ENCODE measurements at regions not wholly inside any gene's neighbourhood (a gene's known extent, or its start where the extent isn't known, plus 50 kb on each side); places are given as distances from the start of the nearest gene placed in this dataset.
"Not testable (repeated sequence)": the region's sequence is repeated elsewhere in the genome, so short reads cannot be mapped to it uniquely, and the experiment has no call there.

DNA sequence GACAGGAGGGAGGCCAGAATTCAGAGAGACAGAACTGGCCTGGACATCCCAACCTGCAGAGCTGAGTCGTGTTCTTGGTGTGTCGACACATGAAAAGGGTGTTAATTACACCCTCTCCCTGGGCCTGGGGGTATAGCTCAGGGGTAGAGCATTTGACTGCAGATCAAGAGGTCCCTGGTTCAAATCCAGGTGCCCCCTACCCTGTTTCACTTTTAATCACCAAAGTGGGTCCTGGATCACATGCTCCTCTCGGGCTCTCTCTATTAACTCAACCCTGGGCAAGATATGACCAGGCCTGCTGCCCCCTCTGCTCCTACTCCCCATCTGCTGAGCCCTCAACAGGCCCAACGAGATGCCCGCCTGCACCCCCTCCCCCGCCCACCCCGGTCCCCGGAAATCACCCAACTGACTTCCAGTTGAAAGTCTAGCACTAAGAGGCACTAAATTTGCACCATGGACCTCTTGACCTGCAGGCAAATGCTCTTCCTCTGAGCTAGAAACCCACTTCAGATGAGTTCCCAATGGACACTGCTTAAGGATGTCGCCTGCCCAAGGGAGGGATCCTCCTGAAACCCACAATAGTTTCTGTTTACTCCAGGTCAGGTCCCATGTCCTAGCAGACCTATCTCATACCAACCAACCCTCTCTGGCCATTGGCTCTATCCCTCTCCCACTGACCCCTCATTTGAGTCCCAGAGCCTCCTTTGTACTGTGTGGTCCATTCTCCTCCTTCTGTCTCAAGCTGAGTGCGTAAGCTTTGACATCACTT lies 137.6 kb downstream of the ZNF467 start:
- H3K27ac ChIP-seq (ENCODE audit: low read length) = no peak overlapping the region
- H3K27me3 ChIP-seq (ENCODE audit: control insufficient read depth in 1 of 2, insufficient read depth in 2 of 2, low read length in 2 of 2) = peaks cover 3 to 9% of the 10 kb centered on the region in 2 donors
- H3K9me3 ChIP-seq (ENCODE audit: control insufficient read depth in 2 of 2, low read length in 2 of 2) = no peaks in the 10 kb centered on the region
- no peak overlapping the region for H3K9ac ChIP-seq (ENCODE audit: low read length in 2 of 2)
- H3K36me3 ChIP-seq (ENCODE audit: control insufficient read depth in 2 of 2, insufficient read depth in 2 of 2, low read length in 2 of 2) = no peaks in the 10 kb centered on the region
- no peak overlapping the region for H3K4me3 ChIP-seq (ENCODE audit: low read length in 2 of 2)
- H3K4me1 ChIP-seq (ENCODE audit: control insufficient read depth, insufficient read depth, low read length) = no peaks in the 10 kb centered on the region

DNA sequence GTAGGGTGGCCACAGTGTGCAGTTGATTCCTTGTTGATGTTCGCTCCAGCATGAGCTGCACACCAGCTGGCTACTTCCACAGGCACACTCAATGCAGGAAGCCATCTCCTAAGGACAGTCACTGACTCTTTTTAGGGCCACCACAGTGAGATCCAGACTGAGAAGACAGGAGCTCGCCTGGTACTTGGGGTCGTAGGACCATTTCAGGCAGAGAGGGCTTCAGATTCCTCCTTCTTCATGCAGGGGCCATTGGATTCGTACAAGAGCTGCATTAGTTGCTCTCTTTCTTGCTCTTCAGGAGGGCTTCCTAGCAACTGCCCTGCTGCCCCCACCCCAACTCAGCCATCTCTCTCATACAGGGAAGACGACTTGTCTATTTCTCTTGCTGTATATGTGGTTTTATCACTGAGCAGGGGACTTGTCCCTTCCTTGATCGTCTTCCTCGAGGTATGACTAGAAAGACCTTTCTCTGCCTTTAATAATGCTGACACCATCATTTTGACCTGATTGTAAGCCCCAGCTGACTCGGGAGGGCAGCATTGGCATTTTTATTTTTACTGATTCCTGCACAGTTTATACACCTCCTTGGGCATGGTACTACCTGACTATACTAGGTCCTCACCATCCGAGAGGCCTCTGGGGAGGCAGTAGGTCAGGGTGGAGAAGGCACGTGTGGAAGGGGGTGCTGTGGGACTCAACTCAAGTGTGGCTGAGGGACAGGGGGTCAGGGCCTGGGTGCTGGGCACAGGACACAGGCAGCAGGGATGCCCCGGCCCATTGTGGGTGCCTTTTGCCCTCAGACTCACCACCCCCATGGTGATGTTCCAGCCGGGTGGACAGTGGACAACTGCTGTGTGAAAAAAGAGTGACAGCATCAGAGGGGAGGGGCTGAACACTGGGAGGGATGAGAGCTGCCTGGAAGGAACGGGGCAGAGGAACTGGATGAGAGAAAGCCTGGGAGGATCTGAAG lies 136.7 kb upstream of the ZNF746 start:
- H3K4me3 ChIP-seq (ENCODE audit: low read length in 2 of 2) = no peak overlapping the region
- H3K4me1 ChIP-seq (ENCODE audit: control insufficient read depth, insufficient read depth, low read length) = no peaks in the 10 kb centered on the region
- no peak overlapping the region for H3K9ac ChIP-seq (ENCODE audit: low read length in 2 of 2)
- H3K36me3 ChIP-seq (ENCODE audit: control insufficient read depth in 2 of 2, insufficient read depth in 2 of 2, low read length in 2 of 2) = no peaks in the 10 kb centered on the region
- no peak overlapping the region for H3K27ac ChIP-seq (ENCODE audit: low read length)
- no peaks in the 10 kb centered on the region for H3K9me3 ChIP-seq (ENCODE audit: control insufficient read depth in 2 of 2, low read length in 2 of 2)
- peaks cover 3 to 9% of the 10 kb centered on the region in 2 donors for H3K27me3 ChIP-seq (ENCODE audit: control insufficient read depth in 1 of 2, insufficient read depth in 2 of 2, low read length in 2 of 2)

DNA sequence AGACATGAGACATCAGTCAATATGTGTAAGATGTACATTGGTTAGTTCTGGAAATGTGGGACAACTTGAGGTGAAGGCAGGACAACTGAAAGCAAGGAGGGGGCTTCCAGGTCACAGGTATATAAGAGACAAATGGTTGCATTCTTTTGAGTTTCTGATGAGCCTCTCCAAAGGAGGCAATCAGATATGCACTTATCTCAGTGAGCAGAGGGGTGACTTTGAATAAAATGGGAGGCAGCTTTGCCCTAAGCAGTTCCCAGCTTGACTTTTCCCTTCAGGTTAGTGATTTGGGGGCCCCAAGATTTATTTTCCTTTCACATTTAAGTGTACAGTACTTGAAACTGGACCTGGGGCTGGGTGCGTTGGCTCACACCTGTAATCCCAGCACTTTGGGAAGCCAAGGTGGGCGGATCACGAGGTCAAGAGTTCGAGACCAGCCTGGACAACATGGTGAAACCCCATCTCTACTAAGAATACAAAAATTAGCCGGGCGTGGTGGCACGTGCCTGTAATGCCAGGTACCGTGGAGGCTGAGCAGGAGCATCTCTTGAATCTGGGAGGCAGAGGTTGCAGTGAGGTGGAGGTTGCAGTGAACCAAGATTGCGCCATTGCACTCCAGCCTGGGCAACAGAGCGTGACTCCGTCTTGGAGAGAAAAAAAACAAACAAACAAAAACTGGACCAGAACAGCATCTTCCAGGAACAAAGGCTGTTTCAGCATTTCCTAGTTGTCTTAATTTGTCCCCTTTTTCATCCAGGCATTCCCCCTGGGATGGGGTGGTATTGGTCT lies 130.9 kb upstream of the ZNF746 start:
- H3K4me1 ChIP-seq (ENCODE audit: control insufficient read depth, insufficient read depth, low read length); H3K4me3 ChIP-seq (ENCODE audit: low read length in 2 of 2); H3K27me3 ChIP-seq (ENCODE audit: control insufficient read depth in 1 of 2, insufficient read depth in 2 of 2, low read length in 2 of 2); H3K36me3 ChIP-seq (ENCODE audit: control insufficient read depth in 2 of 2, insufficient read depth in 2 of 2, low read length in 2 of 2); H3K27ac ChIP-seq (ENCODE audit: low read length); H3K9me3 ChIP-seq (ENCODE audit: control insufficient read depth in 2 of 2, low read length in 2 of 2); H3K9ac ChIP-seq (ENCODE audit: low read length in 2 of 2): not testable (repeated sequence)

DNA sequence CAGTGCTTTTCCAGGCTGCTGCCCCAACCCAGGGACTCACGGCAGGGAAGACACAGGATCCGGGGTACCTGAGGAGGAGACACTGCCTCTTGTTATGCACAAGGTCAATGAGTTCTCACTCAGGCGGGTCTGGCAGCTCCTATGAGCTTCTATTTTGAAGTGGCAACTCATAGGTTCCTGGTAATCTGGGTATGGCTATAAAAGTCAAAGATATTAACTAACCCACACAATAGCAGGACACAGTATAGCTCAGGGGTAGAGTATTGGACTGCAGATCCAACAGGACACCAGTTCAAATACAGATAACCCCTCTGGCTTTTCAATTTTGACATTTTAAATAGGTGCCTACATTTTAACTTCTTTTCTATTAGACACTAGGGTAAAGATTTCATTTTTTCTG lies 130.3 kb upstream of the ZNF746 start:
- H3K36me3 ChIP-seq (ENCODE audit: control insufficient read depth in 2 of 2, insufficient read depth in 2 of 2, low read length in 2 of 2) = no peaks in the 10 kb centered on the region
- H3K27me3 ChIP-seq (ENCODE audit: control insufficient read depth in 1 of 2, insufficient read depth in 2 of 2, low read length in 2 of 2) = peaks cover 0 to 3% of the 10 kb centered on the region in 2 donors
- no peak overlapping the region for H3K27ac ChIP-seq (ENCODE audit: low read length)
- H3K4me1 ChIP-seq (ENCODE audit: control insufficient read depth, insufficient read depth, low read length) = peaks cover 5% of the 10 kb centered on the region
- no peaks in the 10 kb centered on the region for H3K9me3 ChIP-seq (ENCODE audit: control insufficient read depth in 2 of 2, low read length in 2 of 2)
- no peak overlapping the region for H3K4me3 ChIP-seq (ENCODE audit: low read length in 2 of 2)
- no peak overlapping the region for H3K9ac ChIP-seq (ENCODE audit: low read length in 2 of 2)

DNA sequence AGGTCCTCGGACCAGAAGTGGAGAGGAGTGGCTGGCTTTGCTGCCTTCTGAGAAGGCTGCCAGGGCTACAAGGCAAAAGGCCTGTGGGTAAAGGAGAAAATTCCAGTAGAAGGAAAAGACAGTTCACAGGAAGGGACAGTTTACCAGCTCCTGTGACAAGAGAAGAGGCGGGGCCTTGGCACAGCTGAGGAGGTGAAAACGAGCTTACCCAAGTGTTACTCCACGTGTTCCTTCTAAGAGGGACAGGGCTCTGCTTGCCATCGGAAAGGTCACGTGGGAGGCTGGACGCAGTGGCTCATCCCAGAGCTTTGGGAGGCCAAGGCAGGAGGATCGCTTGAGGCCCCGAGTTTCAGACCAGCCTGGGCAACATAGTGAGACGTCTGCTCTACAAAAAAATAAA lies 129.4 kb upstream of the ZNF746 start:
- H3K9me3 ChIP-seq (ENCODE audit: control insufficient read depth in 2 of 2, low read length in 2 of 2) = no peaks in the 10 kb centered on the region
- no peak overlapping the region for H3K4me3 ChIP-seq (ENCODE audit: low read length in 2 of 2)
- peaks cover 0 to 3% of the 10 kb centered on the region in 2 donors for H3K27me3 ChIP-seq (ENCODE audit: control insufficient read depth in 1 of 2, insufficient read depth in 2 of 2, low read length in 2 of 2)
- peaks cover 14% of the 10 kb centered on the region for H3K4me1 ChIP-seq (ENCODE audit: control insufficient read depth, insufficient read depth, low read length)
- no peak overlapping the region for H3K9ac ChIP-seq (ENCODE audit: low read length in 2 of 2)
- H3K27ac ChIP-seq (ENCODE audit: low read length) = no peak overlapping the region
- no peaks in the 10 kb centered on the region for H3K36me3 ChIP-seq (ENCODE audit: control insufficient read depth in 2 of 2, insufficient read depth in 2 of 2, low read length in 2 of 2)

DNA sequence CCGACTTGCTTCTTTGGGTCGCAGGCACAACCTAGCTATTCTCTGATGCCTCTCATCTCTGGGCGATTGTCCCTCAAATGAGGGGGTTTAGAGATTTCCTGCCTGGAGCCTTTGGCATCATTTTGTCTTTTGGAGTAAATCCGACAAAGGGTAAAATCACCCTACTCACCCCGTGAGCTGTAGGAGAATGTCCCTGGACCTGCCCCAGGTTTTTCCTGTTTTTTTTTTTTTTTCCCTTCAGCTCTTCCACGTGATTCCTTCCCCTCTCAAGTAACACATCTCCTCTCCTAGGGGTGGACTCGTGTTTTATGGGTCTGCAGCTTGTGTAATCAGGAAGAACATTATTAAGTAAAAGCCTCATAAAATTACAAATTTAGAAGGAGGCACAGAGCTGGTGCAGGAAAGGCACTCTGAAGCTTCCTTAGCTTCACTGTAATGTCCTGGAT lies 128.4 kb upstream of the ZNF746 start:
- H3K27me3 ChIP-seq (ENCODE audit: control insufficient read depth in 1 of 2, insufficient read depth in 2 of 2, low read length in 2 of 2) = no peaks in the 10 kb centered on the region
- H3K9me3 ChIP-seq (ENCODE audit: control insufficient read depth in 2 of 2, low read length in 2 of 2) = no peaks in the 10 kb centered on the region
- H3K9ac ChIP-seq (ENCODE audit: low read length in 2 of 2) = no peak overlapping the region
- peaks cover under 1 to 1% of the 10 kb centered on the region in 2 donors for H3K36me3 ChIP-seq (ENCODE audit: control insufficient read depth in 2 of 2, insufficient read depth in 2 of 2, low read length in 2 of 2)
- H3K4me3 ChIP-seq (ENCODE audit: low read length in 2 of 2) = peak overlapping the region in 1 of 2 donors; percentile 86
- H3K27ac ChIP-seq (ENCODE audit: low read length) = no peak overlapping the region
- peaks cover 15% of the 10 kb centered on the region for H3K4me1 ChIP-seq (ENCODE audit: control insufficient read depth, insufficient read depth, low read length)

DNA sequence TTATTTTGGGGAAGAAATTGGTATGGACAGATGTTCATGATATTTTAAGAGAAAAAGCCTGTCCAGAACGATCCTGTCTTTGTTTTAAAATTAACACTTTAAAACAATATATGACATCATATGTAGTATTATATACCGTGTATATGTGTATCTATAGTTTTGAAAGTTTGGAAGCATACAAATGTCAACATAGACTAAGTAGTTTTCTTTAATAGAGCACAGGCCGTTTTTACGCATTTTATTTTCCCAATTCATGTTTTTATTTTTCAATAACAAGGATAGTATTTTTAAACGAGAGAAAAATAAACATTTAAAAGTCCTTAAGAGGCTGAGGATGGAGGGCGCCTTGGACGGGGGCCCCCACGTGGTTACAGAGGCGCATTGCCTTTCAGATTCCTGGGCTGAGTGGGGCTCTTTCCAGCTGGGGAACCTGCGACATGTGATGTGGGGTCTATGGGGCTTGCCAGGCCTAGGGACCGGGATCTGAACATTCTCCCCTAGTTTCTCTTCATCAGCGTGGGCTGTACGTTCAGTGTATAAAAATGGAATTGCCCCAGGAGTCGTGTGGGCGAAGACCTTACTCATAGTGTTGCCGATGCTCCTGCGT lies 127.8 kb upstream of the ZNF746 start:
- peak overlapping the region; percentile 86 for H3K27ac ChIP-seq (ENCODE audit: low read length)
- H3K27me3 ChIP-seq (ENCODE audit: control insufficient read depth in 1 of 2, insufficient read depth in 2 of 2, low read length in 2 of 2) = no peaks in the 10 kb centered on the region
- peaks cover 6% of the 10 kb centered on the region in 2 donors for H3K36me3 ChIP-seq (ENCODE audit: control insufficient read depth in 2 of 2, insufficient read depth in 2 of 2, low read length in 2 of 2)
- H3K9ac ChIP-seq (ENCODE audit: low read length in 2 of 2) = peak overlapping the region in 1 of 2 donors; percentile 85
- H3K4me1 ChIP-seq (ENCODE audit: control insufficient read depth, insufficient read depth, low read length) = peaks cover 15% of the 10 kb centered on the region
- peak overlapping the region; percentile 86 for H3K4me3 ChIP-seq (ENCODE audit: low read length in 2 of 2)
- H3K9me3 ChIP-seq (ENCODE audit: control insufficient read depth in 2 of 2, low read length in 2 of 2) = no peaks in the 10 kb centered on the region

DNA sequence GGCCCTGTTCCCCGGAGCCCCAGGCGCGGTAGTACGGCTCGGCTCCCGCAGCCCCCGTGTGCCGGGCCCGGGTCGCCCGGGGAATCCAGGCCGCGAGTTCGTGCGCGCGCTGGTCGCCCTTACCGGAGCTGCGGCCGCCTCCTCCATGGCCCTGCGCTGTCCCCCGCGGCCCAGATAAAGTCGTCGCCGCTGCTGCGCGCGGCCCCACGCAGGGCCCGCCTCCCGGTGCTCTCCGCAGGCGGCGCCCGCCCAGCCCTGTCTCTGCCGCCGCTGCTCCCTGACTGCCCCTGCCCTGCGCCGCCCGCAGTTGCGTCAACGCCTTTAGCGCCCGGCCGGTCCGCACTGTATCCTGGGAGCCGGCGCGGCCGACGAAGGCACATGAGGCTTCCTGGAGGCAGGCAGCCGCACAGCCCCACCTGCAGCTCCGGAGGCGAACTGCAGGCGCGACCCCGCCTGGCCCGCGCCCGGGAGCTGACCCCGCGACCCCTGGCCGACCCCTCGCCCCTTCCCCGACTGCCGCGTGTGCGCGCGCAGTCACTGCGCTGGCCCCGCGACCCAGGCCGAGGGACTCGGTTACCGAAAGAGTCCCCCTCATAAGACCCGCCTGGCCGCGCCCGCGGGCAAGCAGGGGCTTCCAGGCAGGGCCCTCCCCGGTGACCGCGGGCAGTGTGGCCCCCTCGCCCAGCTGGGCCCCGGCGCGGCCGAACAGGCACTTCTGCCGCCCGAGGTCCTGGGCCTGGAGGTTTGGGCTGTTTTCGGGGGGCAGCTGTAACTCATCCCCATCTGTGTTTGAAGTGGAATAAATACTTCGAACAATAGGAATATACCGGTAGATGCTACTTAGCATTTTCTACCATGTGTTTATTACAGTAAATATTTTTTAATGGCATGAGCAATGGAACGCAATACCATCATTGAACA lies 127.1 kb upstream of the ZNF746 start:
- peaks cover 15% of the 10 kb centered on the region for H3K4me1 ChIP-seq (ENCODE audit: control insufficient read depth, insufficient read depth, low read length)
- H3K36me3 ChIP-seq (ENCODE audit: control insufficient read depth in 2 of 2, insufficient read depth in 2 of 2, low read length in 2 of 2) = peaks cover 11 to 13% of the 10 kb centered on the region in 2 donors
- no peaks in the 10 kb centered on the region for H3K27me3 ChIP-seq (ENCODE audit: control insufficient read depth in 1 of 2, insufficient read depth in 2 of 2, low read length in 2 of 2)
- peak overlapping the region; percentile 86 for H3K27ac ChIP-seq (ENCODE audit: low read length)
- H3K9ac ChIP-seq (ENCODE audit: low read length in 2 of 2) = peak overlapping the region; percentile 85
- H3K4me3 ChIP-seq (ENCODE audit: low read length in 2 of 2) = peak overlapping the region; percentile 86
- no peaks in the 10 kb centered on the region for H3K9me3 ChIP-seq (ENCODE audit: control insufficient read depth in 2 of 2, low read length in 2 of 2)

DNA sequence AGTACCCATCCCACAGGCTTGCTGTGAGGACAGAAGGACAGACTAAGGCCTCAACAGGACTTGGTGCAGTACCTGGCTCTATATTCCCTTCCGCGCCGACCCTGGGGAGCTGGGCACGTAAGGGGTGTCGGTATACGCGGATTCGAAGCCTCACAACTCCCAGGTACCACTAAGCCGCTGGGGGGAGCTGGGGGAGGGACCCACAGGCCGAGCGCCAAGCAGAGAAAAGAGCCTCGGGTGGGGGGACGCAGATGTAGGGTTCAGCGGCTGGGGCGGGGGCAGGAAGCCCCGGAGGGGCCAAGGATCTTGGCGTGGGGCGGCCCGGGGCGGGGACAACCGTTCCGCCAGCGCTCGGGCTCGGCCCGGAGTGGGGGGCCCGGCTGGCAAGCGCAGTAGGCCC lies 126.4 kb upstream of the ZNF746 start:
- H3K9ac ChIP-seq (ENCODE audit: low read length in 2 of 2) = peak overlapping the region; percentile 85
- H3K4me1 ChIP-seq (ENCODE audit: control insufficient read depth, insufficient read depth, low read length) = peaks cover 15% of the 10 kb centered on the region
- H3K4me3 ChIP-seq (ENCODE audit: low read length in 2 of 2) = peak overlapping the region; percentile 86
- H3K27ac ChIP-seq (ENCODE audit: low read length) = peak overlapping the region; percentile 86
- no peaks in the 10 kb centered on the region for H3K9me3 ChIP-seq (ENCODE audit: control insufficient read depth in 2 of 2, low read length in 2 of 2)
- H3K27me3 ChIP-seq (ENCODE audit: control insufficient read depth in 1 of 2, insufficient read depth in 2 of 2, low read length in 2 of 2) = no peaks in the 10 kb centered on the region
- peaks cover 16 to 17% of the 10 kb centered on the region in 2 donors for H3K36me3 ChIP-seq (ENCODE audit: control insufficient read depth in 2 of 2, insufficient read depth in 2 of 2, low read length in 2 of 2)

Data from stomach smooth muscle (tissue), 2 donors.